ACHN (cell line): ENCODE measurements at regions not wholly inside any gene's neighbourhood (a gene's known extent, or its start where the extent isn't known, plus 50 kb on each side); places are given as distances from the start of the nearest gene placed in this dataset.
"Not testable (repeated sequence)": the region's sequence is repeated elsewhere in the genome, so short reads cannot be mapped to it uniquely, and the experiment has no call there.

Source experiments
- DNase-seq: peaks from one replicate; pipeline ENCODE4 v3.0.0-alpha.2; 2015
- in situ Hi-C: cut with HindIII; loops from 2 replicates; pipeline ENCODE4 v1.10.0; 2017; ENCODE audit warnings: low sequenced_read_pairs, low pct_ligation_motif_present, low pct_unique_long_range_greater_than_20kb

GRCh38 chr5:24177821-24178220, 467.0 kb downstream of the CDH10 start:
- DNase-seq, result no peak
- in situ Hi-C loops, result no loop called here

GRCh38 chr5:24183981-24184380, 460.8 kb downstream of the CDH10 start:
- in situ Hi-C loops, result no loop called here
- no peak for DNase-seq

DNA sequence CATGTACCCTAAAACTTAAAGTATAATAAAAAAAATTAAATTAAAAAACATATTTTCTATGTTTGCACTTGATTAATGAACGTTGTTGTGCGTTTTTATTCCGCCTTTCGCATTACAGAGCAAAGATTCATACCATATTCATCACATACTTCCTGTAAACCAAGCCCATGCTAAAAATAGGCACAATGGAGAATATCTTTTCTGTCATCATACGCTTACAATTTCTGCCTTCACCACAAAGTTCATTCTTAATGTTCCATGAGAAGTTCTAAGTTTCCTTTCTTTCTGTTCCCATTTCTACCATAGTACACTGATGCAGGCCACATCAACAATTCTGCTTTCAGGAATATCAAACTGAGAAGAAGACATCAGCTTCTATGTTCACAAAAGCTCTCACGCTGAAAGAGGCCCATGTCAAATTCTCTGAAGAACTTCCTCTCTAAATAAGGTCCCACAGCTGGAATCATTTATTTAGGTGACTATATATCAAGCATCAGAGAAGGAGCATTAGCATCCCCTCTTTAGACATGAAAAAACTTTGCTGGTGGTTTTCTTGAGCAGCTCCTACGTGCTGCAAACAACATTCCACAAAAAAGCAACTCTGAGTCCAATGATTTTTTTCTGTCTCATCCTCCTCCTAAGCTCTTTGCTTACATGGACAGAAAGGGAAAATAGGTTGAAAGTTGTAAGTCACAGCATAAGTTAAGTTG, 456.4 kb downstream of the CDH10 start:
- DNase-seq, result no peak
- in situ Hi-C loops, result no loop called here

- no peak for DNase-seq
- in situ Hi-C loops, result no loop called here
Measured at GRCh38 chr5:24196789-24197188, 448.0 kb downstream of the CDH10 start.

DNA sequence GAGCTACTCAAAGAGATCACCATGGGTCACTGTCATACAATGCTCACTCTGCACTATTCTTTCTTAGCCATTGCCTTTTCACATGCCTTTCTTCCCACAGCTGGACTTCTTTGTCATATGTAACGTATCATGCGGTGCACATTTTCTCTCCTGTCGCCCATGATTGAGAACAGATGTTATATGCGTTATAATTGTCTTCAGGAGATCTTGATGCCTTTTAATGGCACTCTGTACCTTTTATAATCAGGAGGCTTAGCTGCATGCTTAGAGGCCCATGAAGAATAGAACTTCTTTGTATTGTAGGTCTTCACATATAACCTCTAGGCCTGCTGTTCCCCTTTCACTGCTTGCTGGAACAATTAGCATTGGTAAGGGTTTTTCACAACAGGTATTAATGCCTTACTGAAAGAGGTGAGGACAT, 436.1 kb downstream of the CDH10 start:
- in situ Hi-C loops, result no loop called here
- DNase-seq, result no peak

DNA sequence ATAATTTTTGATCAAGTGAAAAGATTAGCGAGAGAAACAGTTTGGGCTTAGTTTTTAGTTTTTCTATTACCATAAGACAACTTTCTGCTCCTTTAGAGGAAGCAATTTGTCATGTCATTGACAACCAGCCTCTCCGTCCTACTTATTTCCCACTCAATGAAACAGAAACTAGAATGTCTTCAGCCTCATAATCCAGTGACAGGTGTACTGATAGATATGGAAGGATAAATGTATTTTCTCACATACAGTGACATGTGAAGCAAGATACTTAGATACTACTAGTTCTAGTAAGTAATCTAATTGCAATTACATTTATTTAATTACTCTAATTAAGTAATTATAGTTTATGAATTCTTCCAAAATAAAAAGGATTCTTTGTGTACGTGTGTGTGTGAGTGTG, 429.7 kb downstream of the CDH10 start:
- in situ Hi-C loops, result no loop called here
- no peak for DNase-seq

GRCh38 chr5:24222876-24223275, 421.9 kb downstream of the CDH10 start:
- no peak for DNase-seq
- in situ Hi-C loops, result no loop called here

- in situ Hi-C loops, result no loop called here
Measured at GRCh38 chr5:24225051-24225450, 419.7 kb downstream of the CDH10 start.

GRCh38 chr5:24226479-24226878, 418.3 kb downstream of the CDH10 start:
- in situ Hi-C loops, result no loop called here
- no peak for DNase-seq

More at GRCh38 chr5:24225051-24225450, 419.7 kb downstream of the CDH10 start:
- no peak for DNase-seq

DNA sequence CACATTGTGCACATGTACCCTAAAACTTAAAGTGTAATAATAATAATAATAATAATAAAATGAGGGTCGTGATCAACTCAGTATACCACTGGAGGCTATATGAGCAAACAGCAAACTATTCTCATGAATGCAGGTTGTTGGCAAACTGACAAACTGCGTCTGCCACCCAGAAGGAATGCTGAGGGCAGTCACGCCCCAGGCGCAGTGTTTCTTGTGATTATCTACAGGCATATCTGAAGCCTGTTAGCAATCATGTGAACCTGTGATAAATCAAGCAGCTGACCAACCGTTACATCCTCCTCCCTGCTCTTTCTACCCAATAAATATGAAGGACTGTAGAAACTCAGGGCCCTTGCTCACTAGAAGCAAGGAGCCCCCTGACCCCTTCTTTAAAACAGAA, 416.9 kb downstream of the CDH10 start:
- DNase-seq, in situ Hi-C loops: not testable (repeated sequence)

- no peak for DNase-seq
- in situ Hi-C loops, result no loop called here
Measured at GRCh38 chr5:24232041-24232440, 412.7 kb downstream of the CDH10 start.

- in situ Hi-C loops, result no loop called here
- peak; percentile 2 for DNase-seq
Measured at GRCh38 chr5:24232929-24233498, 411.8 kb downstream of the CDH10 start.

GRCh38 chr5:24235946-24236345, 408.8 kb downstream of the CDH10 start:
- in situ Hi-C loops, result no loop called here
- DNase-seq, result no peak

GRCh38 chr5:24245821-24246220, 399.0 kb downstream of the CDH10 start:
- in situ Hi-C loops, result no loop called here
- DNase-seq, result no peak

DNA sequence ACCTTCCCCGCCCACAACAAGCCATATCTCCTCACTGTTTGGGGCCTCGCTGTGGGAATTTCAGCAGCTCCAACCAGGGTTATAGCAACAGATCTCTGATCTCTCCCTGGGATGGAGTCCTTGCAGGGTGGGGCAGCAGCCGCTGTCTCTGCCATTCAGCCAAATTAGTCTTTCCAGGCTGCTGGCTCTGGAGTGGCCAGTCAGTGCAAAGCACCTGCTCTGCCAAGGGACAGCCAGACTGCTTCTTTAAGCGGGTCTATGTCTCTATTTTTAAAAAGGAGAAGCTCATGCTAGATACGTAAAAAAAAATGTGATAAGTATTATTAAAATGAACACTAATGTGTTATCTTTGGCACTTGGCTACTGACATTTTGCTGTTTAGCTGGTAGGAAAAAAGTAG, 380.2 kb downstream of the CDH10 start:
- DNase-seq, result no peak
- in situ Hi-C loops, result no loop called here

- no peak for DNase-seq
- in situ Hi-C loops, result no loop called here
Measured at GRCh38 chr5:24265306-24265705, 379.5 kb downstream of the CDH10 start.

DNA sequence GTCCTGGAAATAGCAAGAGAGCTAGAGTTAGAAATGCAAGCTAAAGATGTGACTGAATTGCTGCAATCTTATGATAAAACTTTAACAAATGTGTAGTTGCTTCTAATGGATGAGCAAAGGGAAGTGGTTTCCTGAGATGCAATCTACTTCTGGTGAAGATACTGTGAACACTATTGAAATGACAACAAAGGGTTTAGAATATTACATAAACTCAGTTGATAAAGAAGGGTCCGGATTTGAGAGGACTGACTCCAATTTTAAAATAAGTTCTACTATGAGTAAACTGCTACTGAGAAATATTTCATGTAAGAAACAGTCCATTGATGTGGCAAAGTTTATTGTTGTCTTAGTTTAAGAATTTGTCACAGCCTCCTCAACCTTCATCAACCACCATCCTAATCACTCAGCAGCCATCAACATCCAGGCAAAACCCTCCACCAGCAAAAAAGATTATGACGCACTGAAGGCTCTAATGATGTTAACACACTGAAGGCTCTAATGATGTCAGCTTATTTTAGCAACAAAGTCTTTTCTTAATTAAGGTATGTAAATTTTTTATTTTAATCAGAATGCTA, 376.2 kb downstream of the CDH10 start:
- no peak for DNase-seq
- in situ Hi-C loops, result no loop called here

DNA sequence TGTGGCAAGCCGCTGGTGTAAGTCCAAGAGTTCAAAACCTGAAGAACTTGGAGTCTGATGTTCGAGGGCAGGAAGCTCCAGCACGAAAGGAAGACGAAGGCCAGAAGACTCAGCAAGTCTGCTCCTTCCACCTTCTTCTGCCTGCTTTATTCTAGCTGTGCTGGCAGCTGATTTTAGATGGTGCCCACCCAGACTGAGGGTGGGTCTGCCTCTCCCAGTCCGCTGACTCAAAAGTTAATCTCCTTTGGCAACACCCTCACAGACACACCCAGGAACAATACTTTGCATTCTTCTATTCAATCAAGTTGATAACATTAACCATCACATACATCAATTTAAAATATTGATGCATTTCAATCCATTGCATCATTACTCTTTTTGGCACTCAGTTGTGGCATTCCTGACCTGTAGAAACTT, 373.1 kb downstream of the CDH10 start:
- in situ Hi-C loops, DNase-seq: not testable (repeated sequence)

DNA sequence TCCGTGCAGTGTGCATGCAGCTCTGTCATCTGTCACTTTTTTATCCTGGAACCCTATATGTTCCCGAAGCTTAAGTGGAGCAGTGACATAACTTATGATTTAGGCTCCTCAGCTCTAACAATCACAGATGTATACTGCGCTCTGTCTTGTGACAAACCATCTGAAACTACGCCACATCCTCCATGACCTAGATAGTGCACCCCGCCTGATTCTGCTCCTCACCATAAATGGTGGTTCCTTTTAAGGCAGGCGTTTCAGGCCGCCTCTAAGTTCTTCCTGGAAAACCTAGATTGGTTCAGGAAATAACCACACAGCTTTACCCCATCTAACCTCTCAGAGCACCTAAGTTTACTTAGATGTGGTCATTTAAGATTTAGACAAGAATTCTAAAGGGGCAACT, 372.0 kb downstream of the CDH10 start:
- in situ Hi-C loops, result no loop called here

GRCh38 chr5:24280215-24280614, 364.6 kb downstream of the CDH10 start:
- DNase-seq, result no peak
- in situ Hi-C loops, result no loop called here

More for the DNA sequence above, 372.0 kb downstream of the CDH10 start:
- DNase-seq, result no peak
